Adrenal gland (tissue), 5 donors: ENCODE measurements at regions not wholly inside any gene's neighbourhood (a gene's known extent, or its start where the extent isn't known, plus 50 kb on each side); places are given as distances from the start of the nearest gene placed in this dataset.

Experiments
- POLR2A ChIP-seq, 2 donors: fragments of 450-650 bp; IDR thresholded peaks; one replicate each; pipeline ENCODE4 v1.6.1; 2017; ENCODE audit warnings: antibody characterized with exemption in 2 of 2, mild to moderate bottlenecking in 2 of 2, moderate library complexity in 1 of 2
- TF ChIP-seq, protein P1 (sequence below), 6 experiments: fragments of 450-650 bp in 4 of 6; fragments of 200-600 bp in 2 of 6; sonication (generic) in 1 of 6; IDR thresholded peaks; 1 replicate in 5 of 6; 2 replicates in 1 of 6; pipeline versions ENCODE4 v1.5.1 to v1.8.0; 2016 to 2021; ENCODE audit warnings: antibody characterized with exemption in 6 of 6, mild to moderate bottlenecking in 2 of 6, moderate library complexity in 1 of 6
- donor health status: DM: no; HTN: no; CAD: no.

DNA sequence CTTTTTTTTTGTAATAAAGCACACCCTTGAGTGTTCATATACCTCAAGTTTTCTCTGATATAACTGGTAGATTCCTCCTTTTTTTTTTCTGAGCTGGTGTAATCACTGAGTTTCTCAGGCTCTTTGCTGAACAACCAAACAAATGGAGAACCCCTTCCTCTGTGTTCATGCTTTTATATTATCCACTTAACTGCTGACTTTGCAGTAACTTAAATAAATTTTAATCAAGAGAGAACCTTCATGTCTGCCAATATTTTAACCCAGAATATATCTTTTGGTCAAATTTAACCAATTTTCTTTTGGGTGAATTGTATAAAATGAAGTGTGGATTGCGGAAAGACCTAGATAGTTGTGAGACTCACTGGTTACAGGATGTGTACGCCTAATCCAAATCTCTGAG is 833.0 kb upstream of the COX7C start:
- TF ChIP-seq, protein P1, sequence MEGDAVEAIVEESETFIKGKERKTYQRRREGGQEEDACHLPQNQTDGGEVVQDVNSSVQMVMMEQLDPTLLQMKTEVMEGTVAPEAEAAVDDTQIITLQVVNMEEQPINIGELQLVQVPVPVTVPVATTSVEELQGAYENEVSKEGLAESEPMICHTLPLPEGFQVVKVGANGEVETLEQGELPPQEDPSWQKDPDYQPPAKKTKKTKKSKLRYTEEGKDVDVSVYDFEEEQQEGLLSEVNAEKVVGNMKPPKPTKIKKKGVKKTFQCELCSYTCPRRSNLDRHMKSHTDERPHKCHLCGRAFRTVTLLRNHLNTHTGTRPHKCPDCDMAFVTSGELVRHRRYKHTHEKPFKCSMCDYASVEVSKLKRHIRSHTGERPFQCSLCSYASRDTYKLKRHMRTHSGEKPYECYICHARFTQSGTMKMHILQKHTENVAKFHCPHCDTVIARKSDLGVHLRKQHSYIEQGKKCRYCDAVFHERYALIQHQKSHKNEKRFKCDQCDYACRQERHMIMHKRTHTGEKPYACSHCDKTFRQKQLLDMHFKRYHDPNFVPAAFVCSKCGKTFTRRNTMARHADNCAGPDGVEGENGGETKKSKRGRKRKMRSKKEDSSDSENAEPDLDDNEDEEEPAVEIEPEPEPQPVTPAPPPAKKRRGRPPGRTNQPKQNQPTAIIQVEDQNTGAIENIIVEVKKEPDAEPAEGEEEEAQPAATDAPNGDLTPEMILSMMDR (IDR thresholded peaks at IDR 0.05): no peak
- TF ChIP-seq POLR2A (IDR thresholded peaks at IDR 0.05): no peak
